ENCODE measurements at regions not wholly inside any gene's neighbourhood (a gene's known extent, or its start where the extent isn't known, plus 50 kb on each side); places are given as distances from the start of the nearest gene placed in this dataset.

GRCh38 chr10:64363687-64364086, 842.5 kb downstream of the REEP3 start:
- Histone ChIP-seq H3K4me2 (replicated peaks; ENCODE audit: low read depth, low read length, poor library complexity, severe bottlenecking) (no peak overlapping the region), H3K79me2 (ENCODE audit: control insufficient read depth, insufficient read depth, low read length) (no peaks in the 10 kb centered on the region), H3K9me3 (ENCODE audit: control extremely low read depth in 1 of 3, control insufficient read depth in 2 of 3, insufficient read depth in 1 of 3, low read length in 2 of 3) (peaks cover 0 to under 1% (median 0%) of the 10 kb centered on the region in 3 donors), H3K27me3 (replicated peaks in 1 of 4; ENCODE audit: control extremely low read depth in 1 of 4, control insufficient read depth in 3 of 4, insufficient read depth in 4 of 4, low read length in 3 of 4) (no peaks in the 10 kb centered on the region), H3K36me3 (replicated peaks in 1 of 2; ENCODE audit: control extremely low read depth in 1 of 2, control insufficient read depth in 1 of 2, extremely low read depth in 1 of 2, insufficient read depth in 2 of 2, low read length in 1 of 2) (no peaks in the 10 kb centered on the region), H3K9ac (ENCODE audit: low read length) (no peak overlapping the region), H2AFZ (ENCODE audit: insufficient read depth, low read depth, low read length, poor library complexity, severe bottlenecking) (no peak overlapping the region), H3K4me1 (ENCODE audit: control insufficient read depth in 2 of 2, insufficient read depth in 2 of 2, low read length in 2 of 2) (no peaks in the 10 kb centered on the region), H3K27ac (ENCODE audit: low read length in 2 of 2) (no peak overlapping the region), H3K4me3 (ENCODE audit: control extremely low read depth in 1 of 5, extremely low read depth in 1 of 5, insufficient read depth in 1 of 5, low read depth in 2 of 5, low read length in 4 of 5) (no peak overlapping the region), H4K20me1 (ENCODE audit: control insufficient read depth, insufficient read depth, low read length, poor library complexity, severe bottlenecking) (no peaks in the 10 kb centered on the region)
- TF ChIP-seq CTCF (IDR thresholded peaks at IDR 0.05) (no peak), EZH2 (IDR thresholded peaks at IDR 0.05; ENCODE audit: borderline replicate concordance, insufficient read depth, low read depth, low read length, poor library complexity, severe bottlenecking) (no peak)
- Mint-ChIP-seq H3K9me3 (ENCODE audit: insufficient read depth) (peaks cover 2% of the 10 kb centered on the region), H3K4me3 (no peak overlapping the region), H3K27me3 (no peaks in the 10 kb centered on the region), H3K4me1 (no peaks in the 10 kb centered on the region), H3K27ac (no peak overlapping the region)
- DNase-seq (no peak), ATAC-seq (ENCODE audit: low read depth) (no peak)
- intact Hi-C loops (cut with micrococcal nuclease), result no loop called here
- WGBS (ENCODE audit: insufficient coverage), result no CpG with 5 or more reads among the region's 1 CpG
- ChIA-PET POLR2A (no interaction called here), CTCF (no interaction called here)

- no peak overlapping the region for H2AFZ ChIP-seq (ENCODE audit: insufficient read depth, low read depth, low read length, poor library complexity, severe bottlenecking)
- no peaks in the 10 kb centered on the region for H3K27me3 ChIP-seq (replicated peaks in 1 of 4; ENCODE audit: control extremely low read depth in 1 of 4, control insufficient read depth in 3 of 4, insufficient read depth in 4 of 4, low read length in 3 of 4)
- TF ChIP-seq EZH2 (IDR thresholded peaks at IDR 0.05; ENCODE audit: borderline replicate concordance, insufficient read depth, low read depth, low read length, poor library complexity, severe bottlenecking) (no peak), CTCF (IDR thresholded peaks at IDR 0.05) (no peak)
- no peak overlapping the region for H3K4me3 ChIP-seq (ENCODE audit: control extremely low read depth in 1 of 5, extremely low read depth in 1 of 5, insufficient read depth in 1 of 5, low read depth in 2 of 5, low read length in 4 of 5)
- no peaks in the 10 kb centered on the region for H3K27me3 Mint-ChIP-seq
- H4K20me1 ChIP-seq (ENCODE audit: control insufficient read depth, insufficient read depth, low read length, poor library complexity, severe bottlenecking), result no peaks in the 10 kb centered on the region
- intact Hi-C loops (cut with micrococcal nuclease), result no loop called here
- H3K27ac ChIP-seq (ENCODE audit: low read length in 2 of 2), result no peak overlapping the region
- WGBS (ENCODE audit: insufficient coverage), result 100% methylated on average over 2 of the region's 3 CpGs
- ATAC-seq (ENCODE audit: low read depth) (no peak), DNase-seq (no peak)
- H3K9me3 Mint-ChIP-seq (ENCODE audit: insufficient read depth), result peaks cover 2% of the 10 kb centered on the region
- H3K4me1 ChIP-seq (ENCODE audit: control insufficient read depth in 2 of 2, insufficient read depth in 2 of 2, low read length in 2 of 2), result no peaks in the 10 kb centered on the region
- H3K36me3 ChIP-seq (replicated peaks in 1 of 2; ENCODE audit: control extremely low read depth in 1 of 2, control insufficient read depth in 1 of 2, extremely low read depth in 1 of 2, insufficient read depth in 2 of 2, low read length in 1 of 2), result no peaks in the 10 kb centered on the region
- ChIA-PET POLR2A (no interaction called here), CTCF (no interaction called here)
- H3K4me3 Mint-ChIP-seq, result no peak overlapping the region
- H3K4me1 Mint-ChIP-seq, result no peaks in the 10 kb centered on the region
- no peaks in the 10 kb centered on the region for H3K79me2 ChIP-seq (ENCODE audit: control insufficient read depth, insufficient read depth, low read length)
- H3K4me2 ChIP-seq (replicated peaks; ENCODE audit: low read depth, low read length, poor library complexity, severe bottlenecking), result no peak overlapping the region
- no peak overlapping the region for H3K9ac ChIP-seq (ENCODE audit: low read length)
- H3K9me3 ChIP-seq (ENCODE audit: control extremely low read depth in 1 of 3, control insufficient read depth in 2 of 3, insufficient read depth in 1 of 3, low read length in 2 of 3), result no peaks in the 10 kb centered on the region
- no peak overlapping the region for H3K27ac Mint-ChIP-seq
Observed at GRCh38 chr10:64365663-64366062, 844.5 kb downstream of the REEP3 start.

Data from B cell (primary cell).